ENCODE measurements at regions not wholly inside any gene's neighbourhood (a gene's known extent, or its start where the extent isn't known, plus 50 kb on each side); places are given as distances from the start of the nearest gene placed in this dataset.

DNA sequence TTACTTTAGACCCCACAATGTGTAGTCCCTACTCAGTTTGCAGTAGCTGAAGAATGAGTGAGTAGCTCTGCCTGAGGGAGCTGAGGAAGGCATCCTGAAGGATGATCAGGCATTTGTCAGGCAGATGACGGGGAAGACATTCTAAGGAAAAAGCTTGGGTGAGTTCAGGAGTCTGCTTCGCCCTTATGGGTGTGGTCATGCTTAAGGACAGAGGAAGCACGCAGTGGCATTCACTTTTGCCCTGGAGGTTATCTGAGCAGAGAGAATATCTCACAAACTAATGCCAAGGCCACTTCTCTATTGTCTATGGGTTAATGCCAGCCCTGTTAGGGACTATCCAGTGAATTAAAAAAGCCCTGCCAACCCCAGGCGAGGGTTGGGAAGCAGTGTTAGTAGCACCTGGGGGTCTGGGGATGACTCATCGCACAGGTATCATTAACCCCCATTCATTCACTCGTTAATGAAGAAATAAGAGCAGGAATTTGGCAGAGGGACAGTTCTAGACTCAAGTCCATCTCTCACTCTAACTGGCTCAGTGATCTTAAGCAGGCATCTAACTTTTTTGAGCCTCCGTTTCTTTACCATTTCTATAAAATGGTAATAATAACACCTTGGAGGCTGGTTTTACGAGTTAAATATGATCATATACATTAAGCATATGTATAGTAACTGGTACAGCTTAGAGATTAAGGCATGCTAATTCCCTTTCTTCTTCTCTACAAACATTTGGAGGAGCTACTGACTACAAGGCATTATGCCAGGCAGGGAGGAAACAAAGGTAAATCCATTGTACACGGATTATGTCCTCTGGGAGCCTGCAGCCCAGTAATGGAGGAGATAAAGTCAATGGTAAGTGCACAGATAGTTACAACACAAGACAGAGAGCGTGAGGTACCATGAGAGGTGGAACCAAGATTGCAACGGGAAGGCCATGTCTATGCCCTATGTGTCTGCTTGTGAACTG, 93.2 kb upstream of the AKIRIN2 start:
- Histone ChIP-seq H3K9me3 (no peaks in the 10 kb centered on the region), H3K4me1 (no peaks in the 10 kb centered on the region), H3K27ac (no peak overlapping the region), H3K36me3 (no peaks in the 10 kb centered on the region), H3K27me3 (no peaks in the 10 kb centered on the region), H3K4me3 (no peak overlapping the region)
- DNase-seq (ENCODE audit: low spot score in 2 of 2): no peak
- TF ChIP-seq, protein P1, sequence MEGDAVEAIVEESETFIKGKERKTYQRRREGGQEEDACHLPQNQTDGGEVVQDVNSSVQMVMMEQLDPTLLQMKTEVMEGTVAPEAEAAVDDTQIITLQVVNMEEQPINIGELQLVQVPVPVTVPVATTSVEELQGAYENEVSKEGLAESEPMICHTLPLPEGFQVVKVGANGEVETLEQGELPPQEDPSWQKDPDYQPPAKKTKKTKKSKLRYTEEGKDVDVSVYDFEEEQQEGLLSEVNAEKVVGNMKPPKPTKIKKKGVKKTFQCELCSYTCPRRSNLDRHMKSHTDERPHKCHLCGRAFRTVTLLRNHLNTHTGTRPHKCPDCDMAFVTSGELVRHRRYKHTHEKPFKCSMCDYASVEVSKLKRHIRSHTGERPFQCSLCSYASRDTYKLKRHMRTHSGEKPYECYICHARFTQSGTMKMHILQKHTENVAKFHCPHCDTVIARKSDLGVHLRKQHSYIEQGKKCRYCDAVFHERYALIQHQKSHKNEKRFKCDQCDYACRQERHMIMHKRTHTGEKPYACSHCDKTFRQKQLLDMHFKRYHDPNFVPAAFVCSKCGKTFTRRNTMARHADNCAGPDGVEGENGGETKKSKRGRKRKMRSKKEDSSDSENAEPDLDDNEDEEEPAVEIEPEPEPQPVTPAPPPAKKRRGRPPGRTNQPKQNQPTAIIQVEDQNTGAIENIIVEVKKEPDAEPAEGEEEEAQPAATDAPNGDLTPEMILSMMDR (IDR thresholded peaks at IDR 0.05): no peak
- TF ChIP-seq EP300 (IDR thresholded peaks at IDR 0.05) (no peak), POLR2A (IDR thresholded peaks at IDR 0.05) (no peak)
- WGBS, 2 donors: 84 to 89% methylated on average over 11 of the region's 11 CpGs

DNA sequence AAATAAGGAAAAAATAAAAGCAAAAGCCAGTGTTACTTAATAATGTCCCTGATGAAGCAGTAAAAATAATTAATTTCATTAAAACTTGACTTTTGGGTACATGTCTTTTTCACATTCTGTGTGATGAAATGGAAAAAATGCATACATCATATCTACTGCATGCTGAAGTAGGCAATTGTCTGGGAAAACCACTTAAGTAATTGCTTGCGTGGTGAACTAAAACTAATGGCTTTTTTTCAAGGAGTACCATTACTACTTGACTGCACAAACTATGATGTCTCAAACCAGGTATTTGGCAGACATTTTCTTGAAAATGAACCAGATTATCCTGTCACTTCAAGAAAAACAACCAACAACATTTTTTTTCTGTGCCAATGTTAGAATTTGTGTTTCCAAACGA, 91.3 kb upstream of the AKIRIN2 start:
- H3K4me1 ChIP-seq: peaks cover 0 to 6% (median 0%) of the 10 kb centered on the region in 4 donors
- DNase-seq (ENCODE audit: low spot score in 2 of 2): no peak
- 84 to 87% methylated on average over 2 of the region's 2 CpGs for whole genome bisulfite sequencing, 2 donors
- H3K27ac ChIP-seq: no peak overlapping the region
- no peaks in the 10 kb centered on the region for H3K27me3 ChIP-seq
- H3K36me3 ChIP-seq: no peaks in the 10 kb centered on the region
- no peak overlapping the region for H3K4me3 ChIP-seq
- TF ChIP-seq, protein P1 (IDR thresholded peaks at IDR 0.05): no peak
- TF ChIP-seq POLR2A (IDR thresholded peaks at IDR 0.05) (no peak), EP300 (IDR thresholded peaks at IDR 0.05) (no peak)
- no peaks in the 10 kb centered on the region for H3K9me3 ChIP-seq

- Histone ChIP-seq H3K27ac (no peak overlapping the region), H3K9me3 (no peaks in the 10 kb centered on the region), H3K27me3 (no peaks in the 10 kb centered on the region), H3K4me1 (peaks cover 0 to 6% (median 0%) of the 10 kb centered on the region in 4 donors), H3K4me3 (no peak overlapping the region), H3K36me3 (no peaks in the 10 kb centered on the region)
- no peak for DNase-seq (ENCODE audit: low spot score in 2 of 2)
- WGBS, 2 donors: 60 to 71% methylated on average over 7 of the region's 7 CpGs
- TF ChIP-seq, protein P1 (IDR thresholded peaks at IDR 0.05): no peak
- TF ChIP-seq EP300 (IDR thresholded peaks at IDR 0.05) (no peak), POLR2A (IDR thresholded peaks at IDR 0.05) (no peak)
These were observed 89.9 kb upstream of the AKIRIN2 start for GRCh38 chr6:87791982-87792381.

- Histone ChIP-seq H3K27me3 (no peaks in the 10 kb centered on the region), H3K9me3 (no peaks in the 10 kb centered on the region), H3K36me3 (no peaks in the 10 kb centered on the region), H3K4me3 (no peak overlapping the region), H3K27ac (no peak overlapping the region), H3K4me1 (peaks cover 0 to 6% (median 0%) of the 10 kb centered on the region in 4 donors)
- WGBS, 2 donors: 75 to 83% methylated on average over 6 of the region's 6 CpGs
- DNase-seq (ENCODE audit: low spot score in 2 of 2): no peak
- TF ChIP-seq POLR2A (IDR thresholded peaks at IDR 0.05): no peak
- no peak for TF ChIP-seq EP300 (IDR thresholded peaks at IDR 0.05)
- TF ChIP-seq, protein P1 (IDR thresholded peaks at IDR 0.05): no peak
These were observed 89.5 kb upstream of the AKIRIN2 start for GRCh38 chr6:87791485-87791884.

- Histone ChIP-seq H3K4me3 (no peak overlapping the region), H3K27me3 (no peaks in the 10 kb centered on the region), H3K9me3 (no peaks in the 10 kb centered on the region), H3K4me1 (peaks cover 0 to 6% (median 0%) of the 10 kb centered on the region in 4 donors), H3K36me3 (no peaks in the 10 kb centered on the region), H3K27ac (no peak overlapping the region)
- TF ChIP-seq, protein P1 (IDR thresholded peaks at IDR 0.05): no peak
- no peak for DNase-seq (ENCODE audit: low spot score in 2 of 2)
These were observed 89.0 kb upstream of the AKIRIN2 start for GRCh38 chr6:87791029-87791428.
